ENCODE measurements at regions not wholly inside any gene's neighbourhood (a gene's known extent, or its start where the extent isn't known, plus 50 kb on each side); places are given as distances from the start of the nearest gene placed in this dataset.

DNA sequence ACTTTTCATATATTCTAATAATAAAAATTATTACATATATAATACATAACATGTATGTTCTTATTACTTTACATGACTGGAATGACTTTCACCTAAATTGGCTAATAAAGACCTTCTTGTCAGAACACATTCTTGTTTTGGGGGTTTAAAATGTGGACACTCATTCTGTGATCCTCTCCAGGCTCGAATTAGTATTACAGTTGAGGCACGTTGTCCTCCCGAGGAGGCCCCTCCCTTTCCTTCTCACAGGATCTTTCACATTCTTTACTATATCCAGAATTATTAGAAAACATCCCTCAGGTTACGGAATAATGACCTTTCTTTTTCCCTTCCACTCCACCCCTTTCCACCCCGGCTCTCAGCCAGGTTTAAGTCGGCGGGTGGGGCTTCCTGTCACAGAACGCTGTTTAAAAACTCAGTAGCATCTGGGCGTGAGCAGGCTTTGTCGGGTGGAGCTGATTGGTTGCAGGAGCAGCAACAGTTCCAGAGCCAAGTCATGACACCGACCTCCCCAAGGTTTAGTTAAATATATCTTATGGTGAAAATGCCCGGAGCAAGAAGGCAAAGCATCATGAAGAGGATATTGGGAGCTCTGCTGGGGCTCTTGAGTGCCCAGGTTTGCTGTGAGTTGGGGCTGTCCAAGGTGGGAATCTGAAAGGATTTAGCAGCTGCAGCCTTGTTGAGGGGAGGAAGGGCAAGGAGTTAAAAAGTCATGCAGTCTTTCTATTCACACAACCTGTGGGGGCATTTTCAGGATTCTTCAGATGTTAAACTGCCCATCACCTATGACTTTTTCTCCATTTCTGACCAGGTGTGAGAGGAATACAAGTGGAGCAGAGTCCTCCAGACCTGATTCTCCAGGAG, 396.7 kb upstream of the OR4E1 start:
- Histone ChIP-seq H3K36me3 (ENCODE audit: control insufficient read depth in 1 of 2, insufficient read depth in 2 of 2, low read length in 2 of 2) (no peaks in the 10 kb centered on the region), H3K9me3 (ENCODE audit: control insufficient read depth in 1 of 2, low read length in 2 of 2) (no peaks in the 10 kb centered on the region), H3K4me1 (ENCODE audit: control insufficient read depth in 1 of 2, insufficient read depth in 2 of 2, low read length in 2 of 2) (no peaks in the 10 kb centered on the region), H3K9ac (ENCODE audit: low read depth in 1 of 2, low read length in 2 of 2) (no peak overlapping the region), H3K4me3 (ENCODE audit: low read depth in 1 of 2, low read length in 2 of 2) (peak overlapping the region; percentile 5 to 25), H3K27ac (ENCODE audit: low read depth, low read length) (no peak overlapping the region), H3K27me3 (ENCODE audit: control insufficient read depth in 1 of 2, insufficient read depth in 2 of 2, low read length in 2 of 2) (peaks cover 0 to 11% of the 10 kb centered on the region in 2 donors)

DNA sequence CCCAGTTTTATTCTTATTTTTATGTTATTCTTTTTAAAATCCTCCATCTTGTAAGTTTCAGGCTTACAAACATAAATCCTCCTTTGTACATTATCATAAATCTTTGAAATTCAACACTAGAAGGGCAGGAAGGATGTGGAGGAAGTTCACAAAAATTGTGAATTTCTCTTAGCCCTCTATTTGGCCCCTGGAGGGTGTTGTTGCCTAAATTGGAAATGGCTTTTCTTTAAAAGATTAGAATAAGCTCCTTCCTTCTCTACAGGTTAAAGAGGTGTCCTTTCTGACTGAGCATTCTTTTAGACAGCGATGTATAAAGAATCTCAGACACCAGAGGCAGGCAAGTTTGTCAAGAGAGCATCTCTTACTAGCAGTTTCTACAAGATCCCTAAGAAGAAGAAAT, 391.7 kb upstream of the OR4E1 start:
- Histone ChIP-seq H3K9me3 (ENCODE audit: control insufficient read depth in 1 of 2, low read length in 2 of 2) (no peaks in the 10 kb centered on the region), H3K9ac (ENCODE audit: low read depth in 1 of 2, low read length in 2 of 2) (no peak overlapping the region), H3K27ac (ENCODE audit: low read depth, low read length) (no peak overlapping the region), H3K4me3 (ENCODE audit: low read depth in 1 of 2, low read length in 2 of 2) (no peak overlapping the region), H3K27me3 (ENCODE audit: control insufficient read depth in 1 of 2, insufficient read depth in 2 of 2, low read length in 2 of 2) (peaks cover 0 to 11% of the 10 kb centered on the region in 2 donors), H3K4me1 (ENCODE audit: control insufficient read depth in 1 of 2, insufficient read depth in 2 of 2, low read length in 2 of 2) (no peaks in the 10 kb centered on the region), H3K36me3 (ENCODE audit: control insufficient read depth in 1 of 2, insufficient read depth in 2 of 2, low read length in 2 of 2) (no peaks in the 10 kb centered on the region)

- no peak overlapping the region for H3K4me3 ChIP-seq (ENCODE audit: low read depth in 1 of 2, low read length in 2 of 2)
- no peaks in the 10 kb centered on the region for H3K27me3 ChIP-seq (ENCODE audit: control insufficient read depth in 1 of 2, insufficient read depth in 2 of 2, low read length in 2 of 2)
- H3K4me1 ChIP-seq (ENCODE audit: control insufficient read depth in 1 of 2, insufficient read depth in 2 of 2, low read length in 2 of 2) = no peaks in the 10 kb centered on the region
- H3K36me3 ChIP-seq (ENCODE audit: control insufficient read depth in 1 of 2, insufficient read depth in 2 of 2, low read length in 2 of 2) = no peaks in the 10 kb centered on the region
- no peak overlapping the region for H3K27ac ChIP-seq (ENCODE audit: low read depth, low read length)
- H3K9ac ChIP-seq (ENCODE audit: low read depth in 1 of 2, low read length in 2 of 2) = no peak overlapping the region
- H3K9me3 ChIP-seq (ENCODE audit: control insufficient read depth in 1 of 2, low read length in 2 of 2) = no peaks in the 10 kb centered on the region
Observed at GRCh38 chr14:22059201-22059600, 385.6 kb upstream of the OR4E1 start.

- H3K36me3 ChIP-seq (ENCODE audit: control insufficient read depth in 1 of 2, insufficient read depth in 2 of 2, low read length in 2 of 2) = no peaks in the 10 kb centered on the region
- no peaks in the 10 kb centered on the region for H3K27me3 ChIP-seq (ENCODE audit: control insufficient read depth in 1 of 2, insufficient read depth in 2 of 2, low read length in 2 of 2)
- H3K4me1 ChIP-seq (ENCODE audit: control insufficient read depth in 1 of 2, insufficient read depth in 2 of 2, low read length in 2 of 2) = no peaks in the 10 kb centered on the region
- H3K9me3 ChIP-seq (ENCODE audit: control insufficient read depth in 1 of 2, low read length in 2 of 2) = no peaks in the 10 kb centered on the region
- no peak overlapping the region for H3K27ac ChIP-seq (ENCODE audit: low read depth, low read length)
- no peak overlapping the region for H3K4me3 ChIP-seq (ENCODE audit: low read depth in 1 of 2, low read length in 2 of 2)
- no peak overlapping the region for H3K9ac ChIP-seq (ENCODE audit: low read depth in 1 of 2, low read length in 2 of 2)
Observed at GRCh38 chr14:22052795-22053194, 379.2 kb upstream of the OR4E1 start.

- H3K27me3 ChIP-seq (ENCODE audit: control insufficient read depth in 1 of 2, insufficient read depth in 2 of 2, low read length in 2 of 2) = no peaks in the 10 kb centered on the region
- no peaks in the 10 kb centered on the region for H3K36me3 ChIP-seq (ENCODE audit: control insufficient read depth in 1 of 2, insufficient read depth in 2 of 2, low read length in 2 of 2)
- no peak overlapping the region for H3K4me3 ChIP-seq (ENCODE audit: low read depth in 1 of 2, low read length in 2 of 2)
- no peaks in the 10 kb centered on the region for H3K9me3 ChIP-seq (ENCODE audit: control insufficient read depth in 1 of 2, low read length in 2 of 2)
- H3K27ac ChIP-seq (ENCODE audit: low read depth, low read length) = no peak overlapping the region
- no peaks in the 10 kb centered on the region for H3K4me1 ChIP-seq (ENCODE audit: control insufficient read depth in 1 of 2, insufficient read depth in 2 of 2, low read length in 2 of 2)
- H3K9ac ChIP-seq (ENCODE audit: low read depth in 1 of 2, low read length in 2 of 2) = no peak overlapping the region
Observed at GRCh38 chr14:22047115-22047514, 373.5 kb upstream of the OR4E1 start.

GRCh38 chr14:22046063-22046462, 372.4 kb upstream of the OR4E1 start:
- H3K36me3 ChIP-seq (ENCODE audit: control insufficient read depth in 1 of 2, insufficient read depth in 2 of 2, low read length in 2 of 2) = no peaks in the 10 kb centered on the region
- H3K9ac ChIP-seq (ENCODE audit: low read depth in 1 of 2, low read length in 2 of 2) = no peak overlapping the region
- no peak overlapping the region for H3K27ac ChIP-seq (ENCODE audit: low read depth, low read length)
- H3K27me3 ChIP-seq (ENCODE audit: control insufficient read depth in 1 of 2, insufficient read depth in 2 of 2, low read length in 2 of 2) = no peaks in the 10 kb centered on the region
- no peaks in the 10 kb centered on the region for H3K4me1 ChIP-seq (ENCODE audit: control insufficient read depth in 1 of 2, insufficient read depth in 2 of 2, low read length in 2 of 2)
- H3K9me3 ChIP-seq (ENCODE audit: control insufficient read depth in 1 of 2, low read length in 2 of 2) = no peaks in the 10 kb centered on the region
- H3K4me3 ChIP-seq (ENCODE audit: low read depth in 1 of 2, low read length in 2 of 2) = no peak overlapping the region

- H3K27me3 ChIP-seq (ENCODE audit: control insufficient read depth in 1 of 2, insufficient read depth in 2 of 2, low read length in 2 of 2) = no peaks in the 10 kb centered on the region
- no peak overlapping the region for H3K9ac ChIP-seq (ENCODE audit: low read depth in 1 of 2, low read length in 2 of 2)
- no peaks in the 10 kb centered on the region for H3K4me1 ChIP-seq (ENCODE audit: control insufficient read depth in 1 of 2, insufficient read depth in 2 of 2, low read length in 2 of 2)
- no peak overlapping the region for H3K27ac ChIP-seq (ENCODE audit: low read depth, low read length)
- H3K36me3 ChIP-seq (ENCODE audit: control insufficient read depth in 1 of 2, insufficient read depth in 2 of 2, low read length in 2 of 2) = no peaks in the 10 kb centered on the region
- H3K4me3 ChIP-seq (ENCODE audit: low read depth in 1 of 2, low read length in 2 of 2) = no peak overlapping the region
- no peaks in the 10 kb centered on the region for H3K9me3 ChIP-seq (ENCODE audit: control insufficient read depth in 1 of 2, low read length in 2 of 2)
Observed at GRCh38 chr14:22044193-22044592, 370.6 kb upstream of the OR4E1 start.

DNA sequence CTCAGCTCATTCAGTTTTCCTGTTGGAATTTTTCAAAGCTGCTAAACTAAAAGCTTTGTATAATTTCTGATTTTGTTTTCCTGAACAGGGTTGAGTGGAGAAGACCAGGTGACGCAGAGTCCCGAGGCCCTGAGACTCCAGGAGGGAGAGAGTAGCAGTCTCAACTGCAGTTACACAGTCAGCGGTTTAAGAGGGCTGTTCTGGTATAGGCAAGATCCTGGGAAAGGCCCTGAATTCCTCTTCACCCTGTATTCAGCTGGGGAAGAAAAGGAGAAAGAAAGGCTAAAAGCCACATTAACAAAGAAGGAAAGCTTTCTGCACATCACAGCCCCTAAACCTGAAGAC, 367.1 kb upstream of the OR4E1 start:
- H3K27me3 ChIP-seq (ENCODE audit: control insufficient read depth in 1 of 2, insufficient read depth in 2 of 2, low read length in 2 of 2) = no peaks in the 10 kb centered on the region
- H3K36me3 ChIP-seq (ENCODE audit: control insufficient read depth in 1 of 2, insufficient read depth in 2 of 2, low read length in 2 of 2) = no peaks in the 10 kb centered on the region
- no peaks in the 10 kb centered on the region for H3K9me3 ChIP-seq (ENCODE audit: control insufficient read depth in 1 of 2, low read length in 2 of 2)
- H3K4me1 ChIP-seq (ENCODE audit: control insufficient read depth in 1 of 2, insufficient read depth in 2 of 2, low read length in 2 of 2) = no peaks in the 10 kb centered on the region
- no peak overlapping the region for H3K27ac ChIP-seq (ENCODE audit: low read depth, low read length)
- no peak overlapping the region for H3K4me3 ChIP-seq (ENCODE audit: low read depth in 1 of 2, low read length in 2 of 2)
- H3K9ac ChIP-seq (ENCODE audit: low read depth in 1 of 2, low read length in 2 of 2) = no peak overlapping the region

DNA sequence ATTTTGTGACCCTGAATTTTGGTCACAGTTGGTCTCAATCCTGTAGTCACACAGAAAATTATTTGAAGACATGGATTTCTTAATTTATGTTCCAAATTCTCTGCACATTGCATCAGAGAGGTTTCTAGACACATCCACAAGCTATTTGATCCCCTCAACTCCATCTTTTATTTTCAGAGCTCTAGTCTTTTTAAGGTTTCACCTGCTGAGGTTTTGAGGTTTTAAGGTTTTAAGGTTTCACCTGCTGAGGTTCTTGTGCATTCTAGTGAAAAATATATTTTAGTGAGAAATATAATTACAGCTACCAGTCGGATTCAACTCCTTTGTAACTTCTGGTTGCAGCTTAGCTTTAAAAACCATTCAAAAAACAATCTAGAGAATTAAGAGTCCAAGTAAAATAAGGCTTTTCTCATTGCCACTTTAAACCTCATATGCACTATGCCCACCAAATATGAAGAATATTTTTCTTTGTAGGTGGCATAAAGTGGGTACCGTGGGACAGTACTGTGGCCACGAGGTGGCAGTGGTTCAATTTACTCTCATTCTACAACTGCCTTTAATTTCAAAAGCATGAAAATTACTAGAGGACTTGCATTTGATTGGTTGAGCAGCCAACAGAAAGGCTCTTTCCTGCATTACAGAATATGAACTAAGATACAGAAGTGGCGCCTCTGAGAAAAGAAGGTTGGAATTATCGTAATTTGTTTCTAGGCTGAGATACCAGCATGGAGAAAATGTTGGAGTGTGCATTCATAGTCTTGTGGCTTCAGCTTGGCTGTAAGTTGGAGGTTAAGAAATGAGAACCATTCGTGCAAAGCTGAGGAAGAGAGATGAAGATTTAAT, 366.5 kb upstream of the OR4E1 start:
- no peak overlapping the region for H3K9ac ChIP-seq (ENCODE audit: low read depth in 1 of 2, low read length in 2 of 2)
- no peaks in the 10 kb centered on the region for H3K27me3 ChIP-seq (ENCODE audit: control insufficient read depth in 1 of 2, insufficient read depth in 2 of 2, low read length in 2 of 2)
- no peaks in the 10 kb centered on the region for H3K9me3 ChIP-seq (ENCODE audit: control insufficient read depth in 1 of 2, low read length in 2 of 2)
- H3K36me3 ChIP-seq (ENCODE audit: control insufficient read depth in 1 of 2, insufficient read depth in 2 of 2, low read length in 2 of 2) = no peaks in the 10 kb centered on the region
- no peak overlapping the region for H3K27ac ChIP-seq (ENCODE audit: low read depth, low read length)
- H3K4me3 ChIP-seq (ENCODE audit: low read depth in 1 of 2, low read length in 2 of 2) = no peak overlapping the region
- H3K4me1 ChIP-seq (ENCODE audit: control insufficient read depth in 1 of 2, insufficient read depth in 2 of 2, low read length in 2 of 2) = no peaks in the 10 kb centered on the region

GRCh38 chr14:22036541-22037239, 363.1 kb upstream of the OR4E1 start:
- H3K4me1 ChIP-seq (ENCODE audit: control insufficient read depth in 1 of 2, insufficient read depth in 2 of 2, low read length in 2 of 2) = no peaks in the 10 kb centered on the region
- H3K36me3 ChIP-seq (ENCODE audit: control insufficient read depth in 1 of 2, insufficient read depth in 2 of 2, low read length in 2 of 2) = no peaks in the 10 kb centered on the region
- no peaks in the 10 kb centered on the region for H3K27me3 ChIP-seq (ENCODE audit: control insufficient read depth in 1 of 2, insufficient read depth in 2 of 2, low read length in 2 of 2)
- no peak overlapping the region for H3K27ac ChIP-seq (ENCODE audit: low read depth, low read length)
- no peaks in the 10 kb centered on the region for H3K9me3 ChIP-seq (ENCODE audit: control insufficient read depth in 1 of 2, low read length in 2 of 2)
- no peak overlapping the region for H3K9ac ChIP-seq (ENCODE audit: low read depth in 1 of 2, low read length in 2 of 2)
- H3K4me3 ChIP-seq (ENCODE audit: low read depth in 1 of 2, low read length in 2 of 2) = no peak overlapping the region

Measured in duodenal mucosa (tissue), 2 donors.